ENCODE measurements at regions not wholly inside any gene's neighbourhood (a gene's known extent, or its start where the extent isn't known, plus 50 kb on each side); places are given as distances from the start of the nearest gene placed in this dataset.

DNA sequence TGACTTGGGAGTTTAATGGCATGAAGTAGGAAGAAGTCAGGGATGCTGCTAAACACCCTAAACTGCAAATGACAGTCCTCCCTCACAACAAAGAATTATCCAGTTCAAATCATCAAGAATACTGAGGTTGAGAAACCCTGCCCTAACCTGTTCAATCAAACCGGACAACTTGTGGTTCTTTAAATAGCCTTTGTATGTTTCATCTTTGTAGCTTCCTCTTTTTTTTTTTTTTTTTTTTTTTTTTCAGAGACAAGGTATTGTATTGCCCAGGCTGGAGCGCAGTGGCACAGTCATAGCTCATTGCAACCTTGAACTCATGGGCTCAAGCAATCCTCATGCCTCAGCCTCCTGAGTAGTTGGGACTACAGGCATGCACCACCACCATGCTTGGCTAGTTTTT lies 52.5 kb upstream of the TTC29 start:
- DNase-seq (ENCODE audit: low read depth): no peak

DNA sequence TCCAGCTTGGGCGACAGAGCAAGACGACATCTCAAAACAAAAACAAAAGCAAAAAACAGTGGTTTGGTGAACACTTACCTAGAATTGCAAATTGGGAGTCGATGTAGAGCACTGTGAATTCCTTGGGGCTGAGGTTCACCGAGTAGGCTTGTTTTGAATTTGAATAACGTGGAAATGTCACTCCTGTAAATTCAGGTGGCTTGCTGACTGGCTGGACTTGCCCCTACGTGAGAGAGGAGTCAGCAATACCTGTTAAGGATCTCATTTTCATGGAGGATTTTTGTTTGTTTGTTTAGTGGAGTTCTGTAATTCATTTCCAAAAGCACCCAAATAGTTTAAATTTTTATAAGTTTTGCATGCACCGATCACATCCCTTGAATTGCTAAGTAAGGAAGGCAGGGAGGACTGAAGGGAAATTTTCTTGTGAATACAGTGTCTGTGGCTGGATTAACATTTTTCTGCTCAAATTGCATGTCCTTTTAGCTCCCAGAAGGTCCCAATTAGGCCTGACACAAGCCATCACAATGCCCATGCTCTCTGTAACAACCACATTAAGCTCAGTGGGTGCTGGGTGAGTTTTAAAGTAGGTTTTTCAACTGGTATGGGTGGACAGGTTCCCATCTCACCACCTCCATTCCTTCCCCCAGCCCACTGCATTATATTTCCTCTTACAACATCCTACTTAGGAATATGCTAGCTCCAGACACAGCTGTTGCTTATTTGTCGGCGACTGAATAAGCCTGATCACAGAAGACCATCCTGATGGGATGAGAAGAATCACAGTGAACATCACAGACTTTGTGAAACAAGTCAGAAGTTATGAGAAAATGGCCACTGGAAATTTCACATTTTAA lies 58.5 kb upstream of the TTC29 start:
- no peak for DNase-seq (ENCODE audit: low read depth)

DNA sequence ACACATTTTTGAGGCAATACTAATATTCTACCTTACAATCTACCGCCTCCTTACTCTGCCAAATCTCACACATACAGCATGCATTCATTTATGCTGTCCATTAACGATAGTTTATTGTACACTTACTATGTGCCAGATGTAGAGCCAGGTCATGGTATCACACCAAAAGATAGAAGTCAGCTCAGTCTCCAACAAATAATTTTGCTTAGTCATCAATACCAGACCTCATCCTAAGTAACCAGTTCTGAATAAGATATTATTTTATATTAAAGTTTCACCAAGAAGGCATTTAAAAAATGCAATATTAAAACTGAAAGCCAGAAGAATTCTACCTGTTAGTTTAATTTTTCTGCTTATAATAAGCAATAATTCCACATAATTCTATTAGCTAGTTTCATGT lies 60.6 kb upstream of the TTC29 start:
- no peak for DNase-seq (ENCODE audit: low read depth)

DNA sequence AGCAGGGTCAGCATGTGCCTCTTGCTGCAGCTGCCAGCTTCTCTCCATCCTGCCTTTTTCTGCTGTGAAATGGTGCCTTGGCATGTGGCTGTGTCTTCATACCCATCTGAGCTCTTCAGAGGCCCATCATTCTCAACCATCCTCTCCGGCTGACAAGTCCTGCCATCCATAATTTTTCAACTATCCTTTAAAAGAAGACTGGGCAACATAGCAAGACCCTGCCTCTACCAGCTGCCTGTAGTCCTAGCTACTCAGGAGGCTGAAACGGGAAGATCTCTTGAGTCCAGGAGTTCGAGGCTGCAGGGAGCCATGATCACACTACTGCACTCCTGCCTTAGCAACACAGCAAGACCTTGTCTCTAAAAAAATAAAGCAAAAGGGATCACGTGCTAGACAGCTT lies 64.2 kb upstream of the TTC29 start:
- no peak for DNase-seq (ENCODE audit: low read depth)

DNA sequence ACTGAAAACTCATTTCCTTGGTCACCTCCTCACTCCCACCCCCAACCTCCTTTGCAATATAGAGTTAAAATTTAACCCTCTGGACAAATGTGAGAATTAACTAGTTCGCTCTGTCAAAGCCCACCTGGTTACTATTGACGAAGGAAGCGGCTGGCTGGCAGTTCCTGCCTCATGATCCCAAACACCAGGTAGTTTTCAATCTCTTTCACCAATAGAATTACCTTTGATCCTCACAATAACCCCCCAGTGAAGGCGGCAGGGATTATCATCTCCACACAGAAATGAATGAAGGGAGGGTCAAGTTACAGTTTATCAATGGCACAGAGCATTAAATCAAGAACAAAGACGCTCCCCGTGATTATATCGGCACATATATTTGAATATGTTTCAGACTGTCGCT lies 65.7 kb upstream of the TTC29 start:
- DNase-seq (ENCODE audit: low read depth): no peak

DNA sequence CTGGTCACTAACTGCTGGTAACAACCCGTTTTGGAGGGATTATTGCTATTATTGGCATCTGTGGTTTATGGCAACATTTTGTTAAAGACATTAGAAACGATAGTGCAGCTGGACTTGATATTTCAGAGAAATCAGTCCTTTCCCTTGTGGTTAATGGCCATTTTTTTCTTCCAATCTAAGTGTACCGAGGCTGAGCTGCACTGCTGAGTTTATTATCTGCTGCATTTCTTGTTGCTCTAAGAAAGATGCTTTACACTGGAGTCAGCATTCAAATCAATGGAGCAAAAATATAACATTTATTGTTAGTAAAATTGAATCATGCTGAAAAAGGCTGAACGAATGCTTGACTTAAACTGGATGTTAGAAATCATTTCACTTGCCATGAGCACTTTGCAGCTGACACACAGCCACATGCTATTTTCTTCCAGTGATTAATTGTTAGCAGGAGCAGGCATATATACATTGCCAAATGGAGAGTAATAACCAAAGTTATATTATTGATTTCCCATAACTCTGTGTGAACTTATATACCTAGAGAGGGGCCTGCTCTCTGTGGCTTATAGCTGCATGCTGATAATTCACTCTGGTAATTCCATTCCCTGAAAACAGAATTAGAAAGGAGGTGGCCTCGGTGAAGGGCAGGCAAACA lies 66.5 kb upstream of the TTC29 start:
- DNase-seq (ENCODE audit: low read depth): no peak

DNA sequence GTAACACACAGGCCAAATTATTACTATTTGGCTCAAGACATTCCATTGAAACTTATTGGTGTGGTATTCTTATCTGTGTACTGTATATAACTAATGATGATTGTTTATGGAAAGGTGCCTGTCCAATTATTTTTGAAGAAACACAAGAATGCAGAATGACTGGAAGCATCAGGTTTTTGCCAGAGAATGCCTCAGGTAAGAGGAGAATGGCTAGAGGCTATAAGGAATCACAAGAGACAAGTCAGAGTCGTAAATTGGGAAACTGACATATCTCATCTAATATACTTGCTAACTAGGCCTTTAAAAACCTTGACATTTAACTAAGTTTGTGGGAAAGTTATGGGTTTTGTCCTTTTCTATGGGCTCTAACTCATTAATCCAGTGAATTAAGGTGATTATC lies 69.3 kb upstream of the TTC29 start:
- DNase-seq (ENCODE audit: low read depth): no peak

DNA sequence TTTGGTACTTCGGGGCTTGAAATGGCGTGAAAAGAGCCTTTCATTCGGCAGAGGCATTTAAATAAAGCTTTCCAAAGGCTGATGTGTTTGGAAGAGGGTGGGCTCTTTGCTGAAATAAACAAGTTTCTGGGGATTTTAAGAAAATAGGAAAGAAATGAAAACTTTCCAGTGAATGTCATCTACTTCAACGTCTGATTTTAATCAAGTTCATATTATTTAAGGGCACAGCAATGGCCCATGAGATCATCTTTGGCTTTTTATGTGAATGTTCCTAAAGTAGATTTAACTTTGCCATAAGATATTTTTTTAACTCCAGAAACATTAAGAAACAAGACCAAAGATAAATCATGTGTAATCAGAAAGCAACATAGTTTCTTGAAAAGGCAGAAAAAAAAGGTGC lies 69.8 kb upstream of the TTC29 start:
- DNase-seq (ENCODE audit: low read depth): no peak

DNA sequence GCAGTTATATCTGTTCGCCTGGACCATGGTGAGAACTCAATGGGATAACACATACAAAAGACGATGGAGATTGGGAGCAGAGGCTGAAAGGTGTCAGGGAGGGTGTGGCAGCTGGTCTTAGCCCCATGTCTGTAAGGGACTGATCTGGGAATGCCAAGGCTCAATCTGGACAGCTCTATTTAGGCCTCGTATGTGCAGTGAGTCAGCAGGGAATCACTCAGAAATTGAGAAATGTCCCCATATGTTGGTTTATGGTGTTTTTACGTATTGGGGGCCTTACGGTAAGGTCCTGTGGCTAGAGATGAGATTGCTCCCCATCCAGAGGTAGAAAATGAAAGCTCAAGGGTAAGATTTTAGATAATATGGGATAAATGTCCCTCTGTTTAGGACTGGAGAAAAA lies 71.4 kb upstream of the TTC29 start:
- no peak for DNase-seq (ENCODE audit: low read depth)

DNA sequence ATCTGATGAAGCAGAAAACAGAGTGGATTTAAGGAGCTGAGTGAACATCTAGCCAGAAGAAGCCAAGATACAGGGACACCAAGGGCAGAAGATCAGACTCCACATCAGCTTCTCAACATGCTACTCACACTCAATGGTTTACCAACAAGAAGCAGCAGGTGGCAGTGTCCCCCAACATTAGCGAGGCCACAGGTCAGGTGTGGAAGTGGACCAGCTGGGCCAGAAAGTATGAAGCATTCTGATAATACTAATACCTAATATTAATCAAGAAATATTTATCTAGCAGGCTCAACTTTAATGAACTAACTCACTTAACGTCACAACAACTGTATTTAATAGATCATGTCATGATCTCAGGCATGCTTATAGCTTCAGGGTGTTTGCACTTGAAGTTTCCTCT lies 73.4 kb upstream of the TTC29 start:
- DNase-seq (ENCODE audit: low read depth): peak; percentile 64

DNA sequence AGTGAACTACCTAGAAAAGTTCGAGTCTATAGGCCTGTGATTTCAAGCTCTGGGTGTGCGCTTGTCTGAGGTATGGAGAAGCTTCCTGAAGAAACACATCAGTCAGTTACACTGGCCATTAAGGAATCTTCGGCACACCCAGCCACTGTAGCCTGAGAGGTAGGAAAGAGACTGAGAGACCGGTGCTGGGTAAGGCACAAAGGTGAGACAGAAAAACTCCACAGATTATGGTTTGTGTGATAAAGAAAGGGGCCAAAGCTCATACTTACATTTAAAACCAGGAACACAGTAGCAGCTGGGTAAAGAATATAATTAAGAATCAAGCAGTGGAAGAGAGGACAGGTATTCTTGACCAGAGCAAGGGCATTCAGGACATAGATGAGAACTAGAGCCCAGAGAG lies 74.8 kb upstream of the TTC29 start:
- no peak for DNase-seq (ENCODE audit: low read depth)

DNA sequence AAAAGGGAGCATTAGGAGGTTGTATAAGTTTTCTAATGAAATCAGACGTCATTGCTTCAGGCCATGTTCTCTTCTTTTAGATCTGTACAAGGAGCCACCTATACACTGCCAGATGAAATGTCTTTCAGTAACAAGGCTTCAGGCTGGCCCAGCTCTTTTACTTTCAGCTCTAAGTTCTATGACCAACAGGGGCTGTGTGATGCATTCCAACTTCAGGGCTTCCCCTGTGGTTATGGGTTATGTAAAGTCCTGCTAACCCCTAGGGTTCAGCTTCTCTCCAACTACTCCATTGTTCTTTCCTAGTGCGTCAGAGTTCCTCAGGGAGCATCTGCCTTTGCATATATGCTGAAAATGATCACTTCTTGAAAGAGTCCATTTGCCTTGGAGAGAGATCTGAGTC lies 79.4 kb upstream of the TTC29 start:
- no peak for DNase-seq (ENCODE audit: low read depth)

DNA sequence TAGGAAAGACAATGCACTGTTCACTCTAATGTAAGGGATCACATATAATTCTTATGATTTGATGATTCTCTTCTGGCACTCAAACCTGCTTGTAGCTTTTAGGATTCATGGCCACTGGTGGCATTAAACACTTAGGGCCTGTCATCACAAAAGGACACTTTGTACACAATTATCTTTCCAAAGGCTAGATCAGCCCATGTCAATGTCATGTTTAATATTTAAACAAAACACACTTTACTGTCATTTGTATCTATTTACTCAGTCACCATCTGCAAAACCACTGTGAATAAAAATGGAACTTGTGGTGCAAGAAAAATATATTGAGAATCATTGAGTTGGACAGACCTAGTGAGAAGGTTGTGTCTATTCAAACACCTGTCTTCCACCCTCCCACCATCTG lies 83.6 kb upstream of the TTC29 start:
- DNase-seq (ENCODE audit: low read depth): no peak

DNA sequence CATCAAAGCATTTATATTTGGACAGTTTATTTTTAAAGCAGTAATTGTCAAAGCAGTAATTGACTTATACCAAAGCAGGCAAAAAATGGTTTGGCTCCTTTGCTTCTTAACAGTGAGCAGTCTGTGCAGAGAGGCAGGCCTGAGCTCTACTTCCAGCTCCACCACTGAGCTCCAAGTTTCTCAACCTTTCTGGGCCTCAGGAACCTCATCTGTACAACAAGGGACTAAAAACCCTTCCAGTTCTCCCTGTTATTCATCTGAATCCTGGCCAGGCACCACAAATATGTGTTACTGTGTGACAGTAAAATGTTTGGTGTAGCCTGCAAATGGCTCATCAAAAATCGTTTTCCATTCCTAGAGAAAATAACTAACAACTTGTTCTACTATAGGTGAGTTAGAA lies 88.7 kb upstream of the TTC29 start:
- no peak for DNase-seq (ENCODE audit: low read depth)

DNA sequence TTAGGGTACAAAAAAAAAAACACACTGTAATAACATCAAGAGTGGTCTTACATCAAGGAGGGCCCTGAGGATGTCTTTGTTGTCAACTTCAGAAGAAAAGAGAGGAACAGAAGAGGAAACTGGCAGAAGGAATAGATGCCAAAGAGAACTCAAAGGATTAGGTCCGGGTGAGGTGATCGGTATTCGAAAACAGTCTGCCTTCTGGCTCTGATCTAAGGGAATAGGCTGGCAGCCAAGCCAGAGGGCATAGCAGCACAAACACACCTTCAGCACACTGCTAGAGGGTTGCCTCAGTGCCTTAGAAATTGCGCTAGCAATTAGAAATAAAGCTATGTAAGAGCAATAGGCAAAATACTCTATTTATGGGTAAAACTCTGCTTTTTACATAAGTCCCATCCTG lies 91.4 kb upstream of the TTC29 start:
- no peak for DNase-seq (ENCODE audit: low read depth)

DNA sequence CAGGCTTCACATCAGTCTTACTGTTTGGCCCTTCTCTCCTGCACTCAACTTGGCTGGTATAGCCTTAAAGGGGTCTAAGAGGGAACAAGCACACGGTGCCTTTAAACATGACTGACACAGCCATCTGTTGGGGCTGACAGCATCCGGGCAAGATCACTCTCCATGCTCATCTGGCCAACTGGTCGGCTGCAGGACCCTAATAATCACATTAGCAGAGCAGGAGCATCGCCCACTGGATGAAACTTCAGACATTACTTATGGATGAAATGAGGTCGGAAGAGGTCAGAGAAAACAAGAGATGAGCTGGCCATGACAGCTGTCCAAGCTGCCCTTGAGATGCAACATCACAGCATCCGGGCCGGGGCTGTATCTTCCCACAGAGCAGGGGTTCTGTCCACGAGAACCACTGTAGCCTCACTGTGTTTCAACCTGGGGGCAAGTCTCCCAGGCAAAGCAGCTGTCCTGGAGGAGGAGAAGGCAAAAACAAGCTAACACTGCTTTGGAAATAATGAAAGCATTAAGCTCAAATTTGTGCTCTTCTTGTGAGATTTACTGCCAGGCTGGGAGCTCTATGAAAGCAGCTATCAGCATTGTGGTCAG lies 94.4 kb upstream of the TTC29 start:
- no peak for DNase-seq (ENCODE audit: low read depth)

DNA sequence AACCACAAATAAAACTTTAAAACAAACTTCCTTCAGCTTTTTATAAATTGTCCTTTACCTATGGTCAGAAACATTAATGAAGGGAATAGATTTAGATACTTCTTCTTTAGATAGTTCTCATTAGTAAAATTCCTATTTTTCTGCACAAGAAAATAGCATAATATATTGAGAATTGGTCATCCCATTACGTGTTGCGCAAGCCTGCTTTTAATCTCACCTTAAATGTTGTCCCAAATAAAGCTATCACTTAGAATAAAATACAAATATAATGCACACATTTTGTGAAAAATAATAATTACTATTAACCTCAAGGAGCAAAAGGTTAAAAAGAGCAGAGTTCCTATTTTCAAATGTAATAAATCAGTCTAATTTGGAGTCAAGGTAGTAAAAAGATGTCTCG lies 95.2 kb upstream of the TTC29 start:
- DNase-seq (ENCODE audit: low read depth): no peak

DNA sequence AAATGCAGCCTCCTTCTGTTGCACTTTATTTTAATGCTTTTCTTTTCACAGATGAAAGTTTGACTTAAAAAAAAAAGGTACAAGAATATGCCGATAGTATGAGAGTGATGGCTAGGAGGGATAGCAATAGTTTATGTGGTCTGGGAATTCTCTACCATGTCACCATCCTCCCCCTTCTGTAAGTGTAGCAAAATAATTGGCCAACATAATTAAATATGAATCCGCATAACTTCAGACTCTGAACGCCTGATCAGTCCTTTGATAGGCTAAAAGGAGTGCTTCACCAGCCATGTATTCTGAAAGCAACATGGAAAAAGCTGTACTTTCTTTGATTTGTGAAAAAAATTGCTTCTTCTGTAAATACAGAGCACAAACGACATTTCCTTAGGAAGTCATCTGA lies 95.7 kb upstream of the TTC29 start:
- no peak for DNase-seq (ENCODE audit: low read depth)

DNA sequence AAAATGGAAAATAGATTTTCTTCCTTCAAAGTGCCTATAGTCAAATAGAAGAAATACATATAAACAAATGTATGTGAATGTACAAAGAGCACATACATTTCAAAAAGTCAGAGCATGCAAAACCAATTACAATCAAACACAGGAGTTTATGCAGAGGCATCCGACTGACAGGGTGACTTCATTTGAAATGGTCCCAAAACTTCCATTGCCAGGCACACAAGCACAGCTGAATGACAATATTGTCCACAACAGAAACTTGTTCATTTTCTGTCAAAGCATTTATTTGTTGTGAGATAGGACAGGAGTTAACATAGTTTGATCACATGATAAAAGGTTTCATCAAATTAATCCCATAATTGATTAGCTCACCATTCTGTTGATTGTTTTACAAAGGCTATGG lies 96.4 kb upstream of the TTC29 start:
- DNase-seq (ENCODE audit: low read depth): no peak

DNA sequence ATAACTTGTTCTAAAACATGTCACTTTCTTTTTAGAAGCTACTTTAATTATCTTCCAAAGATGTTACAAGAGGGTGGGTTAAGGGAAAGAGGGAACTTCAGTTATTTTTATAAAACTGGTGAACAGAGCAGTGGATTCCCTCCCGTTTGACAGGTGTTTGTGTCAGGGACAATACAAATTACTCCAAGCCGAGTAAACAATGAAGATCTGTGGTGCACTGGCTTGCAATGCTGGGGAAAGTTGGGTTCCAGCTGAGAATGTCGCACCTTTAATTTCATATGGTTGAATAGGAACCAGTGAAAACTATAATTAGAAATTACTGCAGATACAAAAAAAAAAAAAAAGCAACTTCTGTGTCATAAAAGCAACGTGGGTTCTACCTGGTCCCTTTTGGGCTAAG lies 98.6 kb upstream of the TTC29 start:
- DNase-seq (ENCODE audit: low read depth): no peak

DNA sequence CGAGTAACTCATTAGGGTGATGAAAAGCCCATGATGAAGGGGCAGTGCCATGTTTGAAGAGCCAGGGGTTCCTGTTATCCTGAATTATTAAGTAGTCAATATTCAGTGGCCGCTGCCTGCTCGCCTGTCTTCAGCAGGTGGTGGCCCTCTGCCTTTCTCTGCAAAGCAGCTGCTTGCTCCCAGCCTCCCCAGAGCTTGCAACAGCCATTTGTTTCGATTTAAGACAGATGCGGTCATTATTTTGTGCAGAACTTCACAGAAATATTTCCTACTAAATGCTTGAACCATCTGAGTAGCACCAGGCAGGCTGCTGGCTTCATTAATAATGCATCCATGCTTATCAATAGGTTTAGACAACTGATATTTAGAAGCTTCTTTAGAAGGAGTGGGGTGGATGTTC lies 104.3 kb upstream of the TTC29 start:
- no peak for DNase-seq (ENCODE audit: low read depth)

DNA sequence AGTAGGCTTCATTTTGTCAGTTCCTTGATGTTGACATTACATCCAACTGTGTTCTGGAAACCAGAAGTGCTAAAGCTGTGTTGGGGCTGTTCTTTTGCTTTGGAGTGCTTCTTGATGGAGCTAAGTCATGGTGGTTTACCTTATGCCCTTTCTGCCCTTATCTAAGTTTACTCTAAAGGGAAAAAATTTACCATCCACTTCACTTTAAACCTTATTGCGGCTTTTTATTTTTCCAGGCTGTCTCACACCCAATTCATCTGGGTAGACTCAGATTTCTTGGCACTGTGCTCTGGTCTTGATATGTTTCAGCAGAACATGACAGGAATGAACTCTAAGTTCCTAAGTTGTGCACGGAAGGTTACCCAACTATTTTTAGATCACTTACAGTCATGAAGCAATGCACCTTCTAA lies 104.7 kb upstream of the TTC29 start:
- DNase-seq (ENCODE audit: low read depth): peak; percentile 48

DNA sequence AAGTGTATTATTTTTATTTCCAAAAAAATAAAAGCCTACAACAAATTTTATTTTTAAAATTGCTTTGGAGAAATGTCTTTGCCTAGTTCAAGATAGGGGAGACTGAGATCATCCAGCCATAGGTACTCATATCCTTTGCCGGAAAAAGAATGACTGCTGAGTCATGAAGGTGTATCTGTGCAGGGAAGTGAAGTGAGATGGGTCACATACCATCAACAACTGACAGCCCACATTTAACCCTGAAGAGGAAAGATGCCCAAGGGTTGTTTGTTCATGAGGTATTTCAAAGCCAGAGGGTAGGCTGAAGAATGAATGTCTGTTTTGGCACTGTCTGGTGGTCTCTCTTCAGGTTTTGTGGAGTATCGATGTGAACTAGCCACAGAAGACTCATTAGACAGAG lies 106.7 kb upstream of the TTC29 start:
- DNase-seq (ENCODE audit: low read depth): peak; percentile 7
